VCaP (cell line): ENCODE measurements at regions not wholly inside any gene's neighbourhood (a gene's known extent, or its start where the extent isn't known, plus 50 kb on each side); places are given as distances from the start of the nearest gene placed in this dataset.
A peak's percentile ranks its signal among the peaks of the same experiment; 100 is the strongest.

Source experiments
- H3K27ac ChIP-seq: fragments of 450-650 bp; 2 replicates; pipeline ENCODE4 v1.5.1; 2017
- TF ChIP-seq, protein P1 (sequence below): fragments of 450-650 bp; conservative IDR thresholded peaks from 2 replicates; pipeline ENCODE4 v1.5.1; 2017; ENCODE audit warnings: mild to moderate bottlenecking, moderate library complexity

DNA sequence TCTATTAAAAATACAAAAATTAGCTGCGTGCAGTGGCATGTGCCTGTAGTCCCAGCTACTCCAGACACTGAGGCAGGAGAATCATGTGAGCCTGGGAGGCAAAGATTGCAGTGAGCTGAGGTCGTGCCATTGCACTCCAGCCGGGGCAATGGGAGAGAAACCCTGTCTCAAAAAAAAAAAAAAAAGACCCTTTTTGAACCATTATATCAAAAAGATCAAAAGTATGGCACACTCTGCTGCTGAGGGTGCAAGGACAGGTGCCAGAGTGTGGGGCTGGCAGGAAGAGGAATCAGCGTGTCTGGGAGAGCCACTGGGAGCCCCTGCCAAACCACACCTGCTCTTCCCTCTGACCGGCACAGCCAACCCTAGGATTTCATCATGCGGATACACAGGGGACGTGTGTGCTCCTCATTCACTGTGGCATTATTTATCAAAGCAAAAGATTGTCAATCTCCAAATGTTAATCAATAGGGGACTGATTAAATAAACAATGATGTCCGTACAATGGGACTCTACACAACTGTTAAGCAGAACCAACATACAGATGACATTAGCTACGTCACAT, 147.3 kb upstream of the TLE3 start:
- TF ChIP-seq, protein P1, sequence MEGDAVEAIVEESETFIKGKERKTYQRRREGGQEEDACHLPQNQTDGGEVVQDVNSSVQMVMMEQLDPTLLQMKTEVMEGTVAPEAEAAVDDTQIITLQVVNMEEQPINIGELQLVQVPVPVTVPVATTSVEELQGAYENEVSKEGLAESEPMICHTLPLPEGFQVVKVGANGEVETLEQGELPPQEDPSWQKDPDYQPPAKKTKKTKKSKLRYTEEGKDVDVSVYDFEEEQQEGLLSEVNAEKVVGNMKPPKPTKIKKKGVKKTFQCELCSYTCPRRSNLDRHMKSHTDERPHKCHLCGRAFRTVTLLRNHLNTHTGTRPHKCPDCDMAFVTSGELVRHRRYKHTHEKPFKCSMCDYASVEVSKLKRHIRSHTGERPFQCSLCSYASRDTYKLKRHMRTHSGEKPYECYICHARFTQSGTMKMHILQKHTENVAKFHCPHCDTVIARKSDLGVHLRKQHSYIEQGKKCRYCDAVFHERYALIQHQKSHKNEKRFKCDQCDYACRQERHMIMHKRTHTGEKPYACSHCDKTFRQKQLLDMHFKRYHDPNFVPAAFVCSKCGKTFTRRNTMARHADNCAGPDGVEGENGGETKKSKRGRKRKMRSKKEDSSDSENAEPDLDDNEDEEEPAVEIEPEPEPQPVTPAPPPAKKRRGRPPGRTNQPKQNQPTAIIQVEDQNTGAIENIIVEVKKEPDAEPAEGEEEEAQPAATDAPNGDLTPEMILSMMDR, result no peak
- H3K27ac ChIP-seq, result no peak overlapping the region

DNA sequence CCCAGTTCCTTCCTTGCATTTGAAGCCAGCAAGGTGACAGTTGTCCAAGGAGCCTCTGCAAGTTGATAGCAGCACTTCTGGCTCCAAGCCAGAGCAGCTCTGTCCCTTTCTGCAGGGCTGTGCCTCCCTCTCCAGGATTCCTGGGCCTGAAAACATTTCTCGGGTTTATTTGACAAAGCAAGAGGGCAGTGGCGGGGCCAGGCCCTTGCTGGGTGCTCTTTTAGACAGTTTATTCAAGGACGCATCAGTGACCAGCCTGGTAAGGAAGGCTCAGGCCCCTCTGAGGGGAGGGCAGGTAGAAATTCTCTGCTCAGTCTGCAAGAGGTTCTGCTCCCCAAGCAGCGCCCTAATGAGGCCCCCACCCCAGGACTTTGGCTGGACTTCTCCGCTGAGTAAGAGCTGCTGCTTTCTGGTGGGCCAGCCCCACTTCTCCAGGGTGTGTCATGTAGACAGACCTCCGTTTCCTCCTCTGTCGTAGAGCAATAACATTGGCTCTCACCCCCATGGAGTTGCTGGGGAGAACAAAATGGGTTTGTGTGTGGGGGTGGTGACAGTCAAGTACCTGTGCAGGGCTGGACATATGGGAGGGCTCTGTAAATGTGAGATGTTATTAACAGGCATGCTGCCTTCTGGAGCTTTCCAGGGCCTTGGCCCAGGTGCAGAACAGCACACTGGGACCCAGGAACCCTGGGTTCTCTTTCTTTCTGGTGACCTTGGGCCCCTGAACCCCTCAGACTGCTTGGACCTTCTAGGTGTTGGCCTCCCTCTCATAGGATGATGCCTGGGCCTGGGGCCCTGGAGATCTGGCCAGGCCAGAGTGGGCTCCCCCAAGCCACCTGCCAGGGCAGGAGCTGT, 146.2 kb upstream of the TLE3 start:
- TF ChIP-seq, protein P1, result peak; percentile 54
- peak overlapping the region; percentile 15; the same call in 1 of the 2 replicates for H3K27ac ChIP-seq

DNA sequence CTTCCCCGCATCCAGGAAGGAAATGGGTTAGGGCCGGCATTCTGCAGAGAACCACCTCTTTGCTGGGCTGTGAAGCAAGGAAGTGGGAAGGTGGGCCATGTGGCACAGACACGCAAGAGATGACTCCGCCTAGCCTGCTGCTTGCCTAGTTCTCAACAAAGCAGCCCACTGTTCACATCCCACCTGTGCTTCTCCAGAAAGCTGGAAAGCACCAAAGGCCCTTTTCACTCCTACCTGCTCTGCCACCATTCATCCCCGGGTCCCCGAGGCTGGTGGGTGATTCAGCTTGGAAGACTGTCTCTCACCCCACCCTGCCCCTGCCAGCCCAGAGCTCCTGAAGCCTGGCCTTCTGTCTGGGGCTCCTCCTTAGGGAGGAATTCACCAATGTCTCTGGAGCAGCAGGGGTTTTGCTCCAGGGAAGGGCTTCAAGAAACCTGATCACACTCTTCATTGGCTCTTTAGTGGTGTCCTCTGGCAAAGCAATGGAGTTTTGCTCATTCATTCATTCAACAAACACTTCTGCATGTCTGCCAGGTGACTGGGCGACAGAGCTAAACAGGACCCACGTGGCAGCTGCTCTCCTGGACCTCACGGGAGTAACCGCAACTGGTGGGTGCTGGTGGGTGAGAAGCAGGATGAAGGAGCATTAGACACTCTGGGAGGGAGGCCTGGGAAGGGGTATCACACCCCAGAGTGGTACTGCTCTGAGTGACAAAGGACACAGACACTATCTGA, 145.4 kb upstream of the TLE3 start:
- H3K27ac ChIP-seq, result peak overlapping the region; percentile 15; the same call in 1 of the 2 replicates
- TF ChIP-seq, protein P1, result no peak

DNA sequence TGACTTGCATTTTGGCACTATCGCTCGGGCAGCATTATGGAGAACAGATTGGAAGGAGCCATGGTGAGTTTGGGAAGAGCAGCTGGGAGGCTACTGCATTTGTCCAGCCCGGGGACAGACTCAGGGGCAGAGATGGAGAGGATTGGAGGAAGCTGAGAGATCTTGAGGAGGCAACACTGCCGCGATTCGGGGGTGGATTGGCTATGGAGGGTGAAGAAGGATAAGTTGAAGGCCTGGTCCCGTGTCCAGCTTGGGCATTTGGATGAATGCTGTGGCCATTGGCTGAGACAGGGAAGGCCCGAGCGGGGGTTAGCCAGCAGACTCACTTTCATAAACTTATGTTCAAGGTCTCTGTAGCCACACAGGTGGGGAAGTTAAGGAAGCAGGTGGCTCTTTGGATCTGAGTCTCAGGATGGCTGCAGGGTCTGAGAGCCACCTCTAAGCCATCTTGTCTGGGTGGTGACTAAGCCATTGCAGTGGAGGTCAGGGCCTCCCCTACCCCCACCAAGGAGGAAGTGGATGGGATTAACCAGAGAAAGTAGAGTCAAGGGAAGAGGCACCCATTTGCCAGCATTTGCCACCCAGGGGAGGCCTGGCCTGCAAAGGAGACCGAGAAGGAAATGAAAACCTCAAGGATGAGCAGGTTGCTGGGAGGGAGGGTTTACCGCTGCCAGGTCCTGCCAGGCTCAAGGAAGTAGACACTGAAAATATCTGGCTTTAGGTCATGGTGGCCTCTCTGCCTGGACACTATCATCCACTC, 144.0 kb upstream of the TLE3 start:
- H3K27ac ChIP-seq, result no peak overlapping the region
- TF ChIP-seq, protein P1, result no peak

DNA sequence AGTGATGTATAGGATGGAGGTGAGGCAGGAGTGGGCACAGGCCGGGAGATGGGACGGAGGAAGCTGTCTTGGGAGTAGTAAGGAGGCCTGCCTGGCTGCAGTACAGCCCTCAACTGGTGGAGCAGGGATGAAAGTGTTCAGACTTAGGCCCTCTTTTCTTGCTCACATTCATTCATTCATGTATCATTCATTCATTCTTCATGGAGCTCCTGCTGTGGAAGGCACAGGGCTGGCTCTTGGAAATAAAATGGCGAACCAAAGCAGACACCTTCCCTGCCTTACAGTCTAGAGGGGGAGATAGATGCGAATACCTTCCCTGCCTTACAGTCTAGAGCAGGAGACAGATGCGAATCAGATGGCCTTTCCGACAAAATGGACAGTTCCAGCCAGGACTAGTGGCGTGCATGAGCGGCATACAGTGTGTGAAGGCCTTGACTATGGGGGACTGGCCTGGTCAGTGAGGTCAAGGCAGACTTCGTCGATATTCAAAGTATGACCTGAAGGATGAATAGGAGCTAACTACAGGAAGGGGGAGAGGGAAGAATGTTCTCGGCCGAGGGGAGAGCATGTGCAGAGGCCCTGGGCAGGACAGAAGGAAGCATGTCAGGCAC, 143.2 kb upstream of the TLE3 start:
- no peak overlapping the region for H3K27ac ChIP-seq
- TF ChIP-seq, protein P1, result no peak

DNA sequence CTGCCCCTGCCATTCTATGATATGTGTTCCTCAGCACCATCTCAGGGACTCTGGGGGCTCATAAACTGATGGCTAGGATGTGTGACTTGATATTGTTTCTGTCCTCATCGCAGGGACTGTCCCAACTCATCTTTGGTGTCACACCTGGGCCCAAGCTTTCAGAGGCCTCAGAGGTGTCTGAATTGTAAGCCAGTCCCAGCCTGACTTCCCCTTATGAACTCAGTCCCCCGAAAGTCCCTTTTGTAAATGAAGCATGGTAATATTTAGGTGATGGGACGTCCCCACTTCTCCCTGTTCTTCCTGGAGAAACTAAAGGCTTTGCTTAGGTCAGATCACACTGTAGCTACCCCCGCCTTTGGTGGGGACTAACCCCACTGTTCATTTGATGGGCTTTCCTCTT, 142.4 kb upstream of the TLE3 start:
- H3K27ac ChIP-seq, result no peak overlapping the region

More for the DNA sequence above, 142.4 kb upstream of the TLE3 start:
- TF ChIP-seq, protein P1, result no peak
